ENCODE measurements at regions not wholly inside any gene's neighbourhood (a gene's known extent, or its start where the extent isn't known, plus 50 kb on each side); places are given as distances from the start of the nearest gene placed in this dataset.

GRCh38 chr15:95259513-95259912, 1028.2 kb downstream of the MCTP2 start (continued):
- TF ChIP-seq ETS1 (IDR thresholded peaks at IDR 0.05) (no peak), ZNF331 (CRISPR knock-in tag; IDR thresholded peaks at IDR 0.05; ENCODE audit: low read depth) (no peak)

- Histone ChIP-seq H3K4me2 (no peak overlapping the region), H2AFZ (no peak overlapping the region), H4K20me1 (replicated peaks; ENCODE audit: insufficient read depth) (no peaks in the 10 kb centered on the region), H3K4me3 (no peak overlapping the region), H3K36me3 (ENCODE audit: insufficient read depth) (no peaks in the 10 kb centered on the region), H3K27me3 (ENCODE audit: insufficient read depth) (no peaks in the 10 kb centered on the region), H3K79me2 (replicated peaks; ENCODE audit: insufficient read depth) (no peaks in the 10 kb centered on the region), H3K4me1 (ENCODE audit: insufficient read depth) (peaks cover 10% of the 10 kb centered on the region), H3K27ac (ENCODE audit: low read depth) (no peak overlapping the region), H3F3A (replicated peaks; ENCODE audit: low read depth) (no peaks in the 10 kb centered on the region), H3K9me2 (ENCODE audit: insufficient read depth) (no peaks in the 10 kb centered on the region)
- Mint-ChIP-seq H3K4me3 (no peak overlapping the region), H3K27ac (no peak overlapping the region), H3K27me3 (ENCODE audit: insufficient read depth, low read depth, poor library complexity) (no peaks in the 10 kb centered on the region), H3K36me3 (ENCODE audit: low read depth) (no peaks in the 10 kb centered on the region), H3K9me3 (no peaks in the 10 kb centered on the region), H3K4me1 (peaks cover 8% of the 10 kb centered on the region)
- ATAC-seq: peak; percentile 43; the same call in 2 of the 3 replicates
- DNase-seq (ENCODE audit: low spot score): peak; percentile 11
- TF ChIP-seq JUNB (IDR thresholded peaks at IDR 0.05; ENCODE audit: unreplicated experiment) (no peak), ZNF114 (CRISPR knock-in tag; IDR thresholded peaks at IDR 0.05) (no peak), NANOG (IDR thresholded peaks at IDR 0.05; ENCODE audit: borderline replicate concordance) (no peak), STAT1 (IDR thresholded peaks at IDR 0.05; ENCODE audit: unreplicated experiment) (no peak), REST (IDR thresholded peaks at IDR 0.05; ENCODE audit: unreplicated experiment) (no peak), ZNF331 (CRISPR knock-in tag; IDR thresholded peaks at IDR 0.05; ENCODE audit: low read depth) (no peak), EZH2 (IDR thresholded peaks at IDR 0.05; ENCODE audit: low read depth, unreplicated experiment) (no peak), EZH2phosphoT487 (IDR thresholded peaks at IDR 0.05; ENCODE audit: unreplicated experiment) (no peak), ZNF462 (CRISPR knock-in tag; IDR thresholded peaks at IDR 0.05) (no peak), ETS1 (IDR thresholded peaks at IDR 0.05) (no peak), CREB1 (CRISPR knock-in tag; IDR thresholded peaks at IDR 0.05; ENCODE audit: low read depth) (no peak), POLR2AphosphoS5 (IDR thresholded peaks at IDR 0.05; ENCODE audit: low read depth) (no peak)
Measured at GRCh38 chr15:95259965-95260364, 1028.6 kb downstream of the MCTP2 start.
